ENCODE measurements at regions not wholly inside any gene's neighbourhood (a gene's known extent, or its start where the extent isn't known, plus 50 kb on each side); places are given as distances from the start of the nearest gene placed in this dataset.

- TF ChIP-seq POLR2AphosphoS5 (IDR thresholded peaks at IDR 0.05; ENCODE audit: low read depth, low read length), result no peak
- TF ChIP-seq, protein P1, sequence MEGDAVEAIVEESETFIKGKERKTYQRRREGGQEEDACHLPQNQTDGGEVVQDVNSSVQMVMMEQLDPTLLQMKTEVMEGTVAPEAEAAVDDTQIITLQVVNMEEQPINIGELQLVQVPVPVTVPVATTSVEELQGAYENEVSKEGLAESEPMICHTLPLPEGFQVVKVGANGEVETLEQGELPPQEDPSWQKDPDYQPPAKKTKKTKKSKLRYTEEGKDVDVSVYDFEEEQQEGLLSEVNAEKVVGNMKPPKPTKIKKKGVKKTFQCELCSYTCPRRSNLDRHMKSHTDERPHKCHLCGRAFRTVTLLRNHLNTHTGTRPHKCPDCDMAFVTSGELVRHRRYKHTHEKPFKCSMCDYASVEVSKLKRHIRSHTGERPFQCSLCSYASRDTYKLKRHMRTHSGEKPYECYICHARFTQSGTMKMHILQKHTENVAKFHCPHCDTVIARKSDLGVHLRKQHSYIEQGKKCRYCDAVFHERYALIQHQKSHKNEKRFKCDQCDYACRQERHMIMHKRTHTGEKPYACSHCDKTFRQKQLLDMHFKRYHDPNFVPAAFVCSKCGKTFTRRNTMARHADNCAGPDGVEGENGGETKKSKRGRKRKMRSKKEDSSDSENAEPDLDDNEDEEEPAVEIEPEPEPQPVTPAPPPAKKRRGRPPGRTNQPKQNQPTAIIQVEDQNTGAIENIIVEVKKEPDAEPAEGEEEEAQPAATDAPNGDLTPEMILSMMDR (IDR thresholded peaks at IDR 0.05), result no peak
- TF ChIP-seq SIN3A (IDR thresholded peaks at IDR 0.05; ENCODE audit: borderline replicate concordance, insufficient read depth, low read depth, low read length), result no peak
Measured at GRCh38 chr3:16667633-16668032, 62.4 kb upstream of the DAZL start.

Data from Panc1 (cell line).